IgD-negative memory B cell (primary cell): ENCODE measurements at regions not wholly inside any gene's neighbourhood (a gene's known extent, or its start where the extent isn't known, plus 50 kb on each side); places are given as distances from the start of the nearest gene placed in this dataset.

Experiments
- H3K27ac Mint-ChIP-seq, 3 donors: one replicate each; pipeline ENCODE4 v1.8.0; 2020 to 2022; ENCODE audit warnings: mild to moderate bottlenecking in 3 of 3, mixed read lengths in 3 of 3, moderate library complexity in 1 of 3
- H3K27me3 Mint-ChIP-seq: one replicate; pipeline ENCODE4 v1.8.0; 2021; ENCODE audit warnings: mixed read lengths
- H3K36me3 Mint-ChIP-seq: one replicate; pipeline ENCODE4 v1.8.0; 2020; ENCODE audit warnings: mild to moderate bottlenecking, mixed read lengths
- H3K4me1 Mint-ChIP-seq, 3 donors: one replicate each; pipeline ENCODE4 v1.8.0; 2020 to 2022; ENCODE audit warnings: mixed read lengths in 3 of 3, mild to moderate bottlenecking in 1 of 3
- H3K4me3 Mint-ChIP-seq, 4 donors: one replicate each; pipeline ENCODE4 v1.8.0; 2020 to 2022; ENCODE audit warnings: mild to moderate bottlenecking in 4 of 4, mixed read lengths in 4 of 4, moderate library complexity in 3 of 4
- H3K9me3 Mint-ChIP-seq, 3 donors: one replicate each; pipeline ENCODE4 v1.8.0; 2020 to 2021; ENCODE audit warnings: mixed read lengths in 3 of 3, mild to moderate bottlenecking in 1 of 3

DNA sequence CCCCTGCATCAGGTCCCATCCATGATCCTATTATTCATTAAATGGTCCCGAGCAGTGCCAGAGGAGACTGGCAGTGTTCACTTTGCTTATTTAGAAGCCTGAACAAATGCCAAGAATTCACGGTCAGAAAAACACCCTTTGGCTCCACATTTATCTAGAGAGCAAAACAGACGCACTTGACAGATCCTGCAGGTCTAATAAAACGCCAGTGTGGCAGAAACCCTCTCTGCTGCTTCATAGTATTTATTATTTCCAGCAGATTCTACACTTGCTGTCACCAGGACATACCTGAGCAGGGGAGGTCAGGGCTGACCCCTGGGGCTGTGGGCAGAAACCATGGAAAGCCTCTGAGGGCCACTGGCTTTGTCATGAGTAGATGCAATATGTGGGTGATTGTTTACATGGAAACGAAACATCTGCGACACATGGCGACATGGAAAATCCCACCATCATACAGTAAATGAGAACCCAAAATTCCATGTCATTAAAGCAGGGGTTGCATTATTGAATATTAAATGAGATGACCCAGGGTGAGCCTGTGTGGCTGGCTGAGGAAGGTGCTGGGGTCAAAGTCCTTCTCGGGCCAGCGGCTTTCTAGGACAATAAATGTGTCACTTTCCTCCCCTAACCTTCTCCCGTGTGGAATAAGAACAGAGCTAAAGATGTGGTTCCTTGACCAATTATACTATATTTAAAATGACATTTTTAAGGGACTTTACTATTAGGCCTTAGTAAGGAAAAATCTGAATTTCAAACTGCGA, 205.9 kb upstream of the SVIL start:
- Mint-ChIP-seq H3K36me3 (no peaks in the 10 kb centered on the region), H3K9me3 (peaks cover 2 to 13% (median 3%) of the 10 kb centered on the region in 3 donors), H3K4me3 (no peak overlapping the region), H3K4me1 (no peaks in the 10 kb centered on the region), H3K27me3 (no peaks in the 10 kb centered on the region), H3K27ac (no peak overlapping the region)

DNA sequence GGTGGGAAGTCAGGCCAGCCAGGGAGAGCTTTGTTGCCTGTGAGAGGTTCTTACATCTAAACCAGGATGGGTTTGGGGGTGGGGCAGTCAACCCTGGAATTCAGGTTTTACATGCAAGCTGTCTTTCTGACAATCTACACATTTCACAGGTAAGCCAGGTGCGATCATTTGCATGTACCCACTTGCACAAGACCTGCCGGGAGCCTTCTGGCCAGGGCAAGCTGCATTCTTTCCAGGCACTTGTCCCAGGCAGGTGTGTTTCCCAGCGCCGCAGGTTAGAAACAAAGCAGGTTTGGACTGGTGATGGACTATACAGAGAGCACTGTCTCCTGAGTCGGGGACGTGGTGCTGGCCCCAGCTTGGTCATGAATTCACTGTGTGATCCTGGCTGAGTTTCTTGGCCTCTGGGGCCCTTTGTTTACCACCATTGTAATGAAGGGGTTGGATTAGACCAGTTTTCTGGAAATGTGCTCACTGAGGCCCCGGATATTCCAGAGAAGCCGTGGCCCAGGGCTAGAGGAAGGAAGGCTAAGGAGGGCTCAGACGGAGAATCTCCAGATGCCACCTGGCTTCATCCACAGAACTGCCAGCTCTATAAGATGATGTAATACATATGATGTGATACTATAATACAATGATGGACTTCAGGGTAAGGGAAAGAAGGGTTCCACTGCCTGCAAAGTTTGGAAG, 205.2 kb upstream of the SVIL start:
- Mint-ChIP-seq H3K36me3 (no peaks in the 10 kb centered on the region), H3K27me3 (no peaks in the 10 kb centered on the region), H3K27ac (no peak overlapping the region), H3K9me3 (peaks cover 0 to 7% (median 3%) of the 10 kb centered on the region in 3 donors), H3K4me1 (no peaks in the 10 kb centered on the region), H3K4me3 (no peak overlapping the region)

DNA sequence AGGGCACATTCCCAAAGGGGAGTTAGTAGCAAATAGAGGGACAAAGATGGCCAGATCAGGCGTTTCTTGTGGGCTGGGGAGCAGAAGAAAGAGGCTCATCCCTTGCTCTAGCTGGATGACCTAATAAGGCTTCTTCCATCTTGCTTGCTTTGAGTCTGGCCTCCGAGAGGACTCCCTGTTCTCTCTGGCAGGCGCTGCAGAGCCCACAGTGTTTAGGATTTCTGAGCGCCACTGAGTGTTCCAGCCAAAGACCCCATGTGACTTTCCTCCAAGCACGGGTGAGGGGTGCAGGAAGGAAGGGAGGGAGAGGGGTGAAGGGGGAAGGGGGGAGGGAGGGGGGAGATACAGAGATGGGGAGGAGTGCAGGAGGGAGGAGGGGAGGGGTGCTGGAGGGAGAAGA, 203.8 kb upstream of the SVIL start:
- Mint-ChIP-seq H3K9me3 (peaks cover 0 to 3% (median 0%) of the 10 kb centered on the region in 3 donors), H3K4me3 (no peak overlapping the region), H3K27ac (no peak overlapping the region), H3K4me1 (no peaks in the 10 kb centered on the region), H3K27me3 (no peaks in the 10 kb centered on the region), H3K36me3 (no peaks in the 10 kb centered on the region)

DNA sequence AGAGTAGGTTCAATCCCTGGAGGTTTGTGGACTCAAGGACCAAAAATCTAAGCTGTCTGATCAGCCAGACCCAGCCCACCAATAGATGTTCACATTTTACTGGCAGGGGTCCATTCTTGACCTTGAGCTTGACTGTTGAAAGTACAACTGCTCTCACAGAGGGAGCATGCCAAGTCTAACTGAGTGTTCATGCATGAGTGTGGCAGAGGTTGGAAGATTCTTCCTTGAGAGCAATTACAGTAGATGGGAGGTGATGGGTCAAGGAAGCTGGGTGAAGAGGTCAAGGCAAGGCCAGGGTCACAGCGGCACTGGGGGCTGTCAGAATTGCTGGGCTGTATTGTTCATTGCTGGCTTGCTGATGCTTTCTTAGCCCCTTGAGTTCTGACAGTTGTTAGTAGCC, 202.8 kb upstream of the SVIL start:
- no peaks in the 10 kb centered on the region for H3K27me3 Mint-ChIP-seq
- no peak overlapping the region for H3K4me3 Mint-ChIP-seq
- H3K9me3 Mint-ChIP-seq: peaks cover 0 to 5% (median 0%) of the 10 kb centered on the region in 3 donors
- H3K27ac Mint-ChIP-seq: no peak overlapping the region
- no peaks in the 10 kb centered on the region for H3K36me3 Mint-ChIP-seq
- no peaks in the 10 kb centered on the region for H3K4me1 Mint-ChIP-seq

DNA sequence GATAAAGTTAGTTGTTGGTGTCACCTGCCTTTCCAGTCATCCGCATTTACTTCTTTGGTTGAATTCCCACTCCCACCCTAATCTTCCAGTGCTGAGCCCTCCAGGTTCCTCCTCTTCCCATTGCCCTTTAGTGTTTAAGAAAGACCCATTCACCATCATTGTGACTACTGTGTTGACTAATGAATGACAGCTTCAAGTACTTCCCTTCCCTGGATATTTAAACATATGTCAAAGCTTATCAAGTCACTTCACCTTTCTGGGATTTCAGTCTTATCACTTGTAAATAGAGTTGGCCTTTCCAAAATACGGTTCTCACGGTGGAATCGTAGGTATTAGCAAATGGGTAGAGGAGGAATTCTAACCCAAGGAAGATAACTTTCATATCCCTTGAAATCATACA, 201.6 kb upstream of the SVIL start:
- Mint-ChIP-seq H3K27me3 (no peaks in the 10 kb centered on the region), H3K4me3 (no peak overlapping the region), H3K36me3 (no peaks in the 10 kb centered on the region), H3K27ac (peak overlapping the region in 1 of 3 donors; percentile 41), H3K4me1 (no peaks in the 10 kb centered on the region), H3K9me3 (peaks cover 0 to 5% (median 0%) of the 10 kb centered on the region in 3 donors)

DNA sequence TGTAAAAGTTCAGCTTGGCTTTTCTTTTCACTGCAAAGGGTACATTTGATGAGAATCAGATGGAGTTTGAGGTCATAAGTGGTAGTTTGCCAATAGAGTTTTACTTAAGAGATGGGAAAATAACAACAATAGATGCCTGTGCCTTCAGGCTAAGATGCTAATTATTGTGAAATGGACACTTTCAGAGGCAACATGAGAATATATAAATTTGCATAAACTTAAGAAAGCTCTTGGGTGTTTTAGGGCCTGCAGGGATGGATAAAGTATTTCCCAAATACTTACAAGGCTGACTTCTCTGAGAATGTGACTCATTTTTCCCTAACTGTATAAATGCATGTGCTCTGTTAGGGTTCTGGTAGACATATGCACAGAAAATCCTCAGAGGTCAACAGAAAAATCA, 200.3 kb upstream of the SVIL start:
- no peak overlapping the region for H3K4me3 Mint-ChIP-seq
- no peaks in the 10 kb centered on the region for H3K27me3 Mint-ChIP-seq
- H3K36me3 Mint-ChIP-seq: no peaks in the 10 kb centered on the region
- no peaks in the 10 kb centered on the region for H3K4me1 Mint-ChIP-seq
- no peak overlapping the region for H3K27ac Mint-ChIP-seq
- peaks cover 0 to 5% (median under 1%) of the 10 kb centered on the region in 3 donors for H3K9me3 Mint-ChIP-seq

DNA sequence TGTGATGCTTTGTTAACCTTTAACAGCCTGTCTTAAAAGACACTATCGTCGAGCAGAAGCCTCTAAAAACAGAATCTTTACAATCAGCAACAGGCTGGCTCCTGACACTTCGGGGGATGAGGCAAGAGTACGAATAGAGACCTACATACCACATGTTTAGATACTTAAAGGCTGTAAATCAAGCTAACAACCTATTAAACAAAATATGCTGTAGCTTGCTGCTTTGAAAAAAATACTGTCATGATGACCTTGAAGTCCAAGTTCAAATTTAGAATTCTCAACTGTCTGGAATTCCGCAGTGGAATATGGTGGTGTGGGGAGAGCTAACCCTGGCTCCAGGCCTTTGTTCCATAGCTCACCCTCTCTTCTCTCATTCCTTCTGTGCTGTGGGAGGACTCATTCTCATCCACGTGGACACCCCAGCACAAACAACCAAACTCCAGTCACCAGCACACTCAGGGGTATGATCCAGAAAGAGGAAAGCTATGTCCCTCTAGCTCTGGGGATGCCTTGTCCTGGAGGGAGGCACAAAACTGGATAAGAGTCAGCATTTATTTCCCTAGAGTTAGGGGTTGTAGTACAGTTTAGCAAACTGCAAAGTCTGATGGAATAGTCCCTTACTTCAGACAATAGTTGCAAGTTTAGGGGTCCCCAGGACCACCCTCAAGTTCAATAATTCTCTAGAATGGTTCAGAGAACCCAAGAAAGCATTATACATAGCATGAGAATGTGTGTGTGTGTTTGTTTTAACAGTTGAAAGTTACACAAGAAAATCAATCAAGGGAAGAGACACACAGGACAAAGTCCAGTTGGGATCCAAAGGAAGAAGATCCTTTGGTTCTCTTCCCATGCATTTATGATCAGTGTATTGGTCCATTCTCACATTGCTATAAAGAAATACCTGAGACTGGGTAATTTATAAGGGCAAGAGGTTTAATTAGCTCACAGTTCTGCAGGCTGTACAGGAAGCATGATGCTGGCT, 196.1 kb upstream of the SVIL start:
- peaks cover under 1% of the 10 kb centered on the region for H3K27me3 Mint-ChIP-seq
- no peaks in the 10 kb centered on the region for H3K4me1 Mint-ChIP-seq
- no peak overlapping the region for H3K4me3 Mint-ChIP-seq
- peaks cover 1% of the 10 kb centered on the region for H3K36me3 Mint-ChIP-seq
- peaks cover 0 to 11% (median 6%) of the 10 kb centered on the region in 3 donors for H3K9me3 Mint-ChIP-seq
- H3K27ac Mint-ChIP-seq: no peak overlapping the region

DNA sequence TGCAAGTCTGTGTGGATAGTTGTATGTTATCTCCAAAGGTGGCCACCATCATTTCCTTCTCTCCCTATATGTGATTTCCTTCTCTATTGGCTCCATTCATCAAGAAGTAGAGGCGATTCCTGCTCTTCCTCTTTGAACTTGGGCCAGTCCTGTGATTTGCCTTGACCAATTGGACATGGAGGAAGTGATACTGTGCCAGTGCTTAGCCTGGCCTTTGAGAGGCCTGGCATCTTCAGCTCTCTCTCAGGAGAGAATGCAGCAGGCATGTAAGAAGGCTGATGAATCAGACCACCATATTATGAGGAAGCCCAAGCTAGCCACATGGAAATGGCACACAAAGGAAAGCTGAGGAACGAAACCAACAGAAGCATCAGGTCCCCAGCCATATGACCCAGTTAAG, 195.0 kb upstream of the SVIL start:
- Mint-ChIP-seq H3K4me3 (no peak overlapping the region), H3K9me3 (peaks cover 0 to 11% (median 6%) of the 10 kb centered on the region in 3 donors), H3K4me1 (no peaks in the 10 kb centered on the region)

DNA sequence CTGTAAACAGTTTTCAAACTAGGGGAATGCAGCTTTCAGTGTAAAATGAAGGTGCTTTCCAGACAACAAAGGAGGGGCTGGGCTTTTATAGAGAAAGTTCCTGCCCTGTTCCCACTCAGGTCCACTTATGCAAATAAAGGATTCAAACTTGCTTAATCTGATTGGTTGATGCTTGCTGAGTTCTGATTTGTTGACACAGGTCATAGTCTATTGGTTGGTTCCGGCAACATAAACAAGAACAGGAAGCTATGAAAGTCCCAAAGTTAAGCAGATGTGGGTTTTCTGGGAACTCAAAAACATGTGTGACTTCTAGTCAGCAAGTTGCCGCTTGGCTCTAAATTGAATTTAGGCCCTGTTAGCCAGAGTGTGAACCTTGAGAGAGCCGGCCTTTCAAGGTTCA, 194.2 kb upstream of the SVIL start:
- peaks cover 2% of the 10 kb centered on the region for H3K27me3 Mint-ChIP-seq
- no peaks in the 10 kb centered on the region for H3K4me1 Mint-ChIP-seq
- H3K9me3 Mint-ChIP-seq: peaks cover 0 to 11% (median 6%) of the 10 kb centered on the region in 3 donors
- H3K27ac Mint-ChIP-seq: no peak overlapping the region
- H3K4me3 Mint-ChIP-seq: no peak overlapping the region
- peaks cover 1% of the 10 kb centered on the region for H3K36me3 Mint-ChIP-seq

More for the DNA sequence above, 195.0 kb upstream of the SVIL start:
- Mint-ChIP-seq H3K36me3 (peaks cover 1% of the 10 kb centered on the region), H3K27me3 (peaks cover 2% of the 10 kb centered on the region), H3K27ac (no peak overlapping the region)

DNA sequence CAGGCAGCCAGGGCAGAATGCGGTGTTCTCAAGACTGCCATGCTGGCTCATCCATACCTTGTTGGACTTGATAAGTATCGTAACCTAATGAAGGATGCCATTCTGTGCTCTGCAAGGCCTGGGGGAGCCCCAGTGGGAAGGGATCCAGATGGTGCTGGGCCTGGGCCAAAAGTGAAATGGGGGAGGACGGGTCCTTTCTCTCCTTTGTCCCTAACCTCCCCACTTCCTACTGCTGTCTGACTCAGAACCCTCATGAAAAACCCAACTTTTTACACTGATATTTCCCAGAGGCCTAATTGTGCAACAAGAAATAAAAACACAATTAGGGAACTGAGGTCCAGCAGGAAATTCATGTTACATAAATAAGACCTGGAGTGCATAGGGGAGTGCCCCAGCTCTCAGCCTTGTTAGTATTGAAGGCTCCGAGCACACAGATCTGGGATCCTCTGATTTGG, 193.7 kb upstream of the SVIL start:
- no peak overlapping the region for H3K27ac Mint-ChIP-seq
- H3K4me1 Mint-ChIP-seq: no peaks in the 10 kb centered on the region
- no peak overlapping the region for H3K4me3 Mint-ChIP-seq

DNA sequence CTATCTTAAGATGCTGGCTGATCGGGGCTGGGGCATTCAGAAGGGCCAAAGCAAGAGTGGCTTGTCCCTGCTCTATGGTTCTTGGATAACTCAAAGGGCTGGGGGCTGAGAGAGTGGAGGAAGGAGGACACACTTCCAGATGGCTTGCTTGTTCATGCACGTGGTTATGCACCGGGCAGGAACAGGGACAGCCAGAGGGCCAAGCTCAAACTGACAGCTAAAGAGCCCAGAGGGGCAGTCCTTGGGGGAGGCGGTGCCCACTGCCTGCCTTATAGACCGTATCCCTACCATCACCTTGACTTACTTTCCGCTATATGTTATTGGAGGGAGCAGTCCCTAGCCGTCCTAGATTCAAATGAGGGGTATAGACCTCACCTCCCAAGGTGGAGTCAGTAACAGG, 192.7 kb upstream of the SVIL start:
- Mint-ChIP-seq H3K27me3 (peaks cover 6% of the 10 kb centered on the region), H3K9me3 (peaks cover 0 to 11% (median 4%) of the 10 kb centered on the region in 3 donors), H3K27ac (no peak overlapping the region), H3K36me3 (peaks cover 1% of the 10 kb centered on the region), H3K4me3 (no peak overlapping the region), H3K4me1 (no peaks in the 10 kb centered on the region)

More for the DNA sequence above, 193.7 kb upstream of the SVIL start:
- Mint-ChIP-seq H3K36me3 (peaks cover 1% of the 10 kb centered on the region), H3K27me3 (peaks cover 4% of the 10 kb centered on the region), H3K9me3 (peaks cover 0 to 11% (median 6%) of the 10 kb centered on the region in 3 donors)

DNA sequence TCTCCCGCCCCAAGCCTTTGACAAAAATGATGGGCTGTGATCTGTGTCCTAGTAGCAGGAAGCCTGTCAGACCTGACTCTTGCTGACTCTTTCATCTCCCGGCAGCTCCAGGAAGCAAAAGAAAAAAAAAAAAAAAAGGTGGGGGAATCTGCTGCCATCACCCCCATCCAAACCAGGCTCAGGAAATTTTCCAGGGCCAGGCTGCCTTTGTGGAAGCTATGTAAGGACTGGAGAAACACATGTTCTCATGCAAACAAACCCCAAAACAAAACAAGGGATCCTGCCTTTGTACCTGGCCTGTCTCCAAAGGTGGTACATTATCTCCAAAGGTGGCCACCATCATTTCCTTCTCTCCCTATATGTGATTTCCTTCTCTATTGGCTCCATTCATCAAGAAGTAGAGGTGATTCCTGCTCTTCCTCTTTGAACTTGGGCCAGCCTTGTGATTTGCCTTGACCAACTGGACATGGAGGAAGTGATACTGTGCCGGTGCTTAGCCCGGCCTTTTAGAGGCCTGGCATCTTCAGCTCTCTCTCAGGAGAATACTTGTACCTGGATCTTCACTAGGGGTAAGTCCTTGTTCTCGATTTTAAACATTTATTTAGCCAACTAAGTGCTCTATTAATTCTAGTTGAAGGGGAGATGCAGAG, 192.2 kb upstream of the SVIL start:
- H3K4me3 Mint-ChIP-seq: no peak overlapping the region
- H3K27me3 Mint-ChIP-seq: peaks cover 6% of the 10 kb centered on the region
- H3K4me1 Mint-ChIP-seq: no peaks in the 10 kb centered on the region
- H3K36me3 Mint-ChIP-seq: peaks cover 1% of the 10 kb centered on the region
- H3K27ac Mint-ChIP-seq: no peak overlapping the region
- H3K9me3 Mint-ChIP-seq: peaks cover 0 to 11% (median 4%) of the 10 kb centered on the region in 3 donors

DNA sequence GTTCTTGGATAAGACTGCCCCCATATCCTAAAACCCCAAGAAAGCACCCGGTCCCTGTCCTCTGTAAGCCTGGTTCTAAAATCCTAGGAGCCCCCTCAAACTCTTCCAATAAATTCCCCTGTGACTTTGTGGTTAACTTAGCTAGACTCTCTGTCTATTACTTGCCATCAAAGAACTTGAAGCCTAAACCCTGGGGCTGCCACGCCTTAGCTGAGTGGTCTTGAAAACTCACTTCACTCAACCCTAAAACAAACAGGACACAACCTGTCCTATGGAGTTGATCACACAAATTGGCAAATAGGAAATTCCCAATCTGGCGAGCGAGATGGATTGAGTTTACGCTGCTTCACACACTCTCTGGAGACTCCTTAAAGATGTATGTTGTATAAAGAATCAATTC, 191.4 kb upstream of the SVIL start:
- Mint-ChIP-seq H3K27ac (no peak overlapping the region), H3K36me3 (peaks cover 1% of the 10 kb centered on the region), H3K4me3 (no peak overlapping the region), H3K9me3 (peaks cover 0 to 11% (median 4%) of the 10 kb centered on the region in 3 donors), H3K27me3 (peaks cover 6% of the 10 kb centered on the region), H3K4me1 (no peaks in the 10 kb centered on the region)

DNA sequence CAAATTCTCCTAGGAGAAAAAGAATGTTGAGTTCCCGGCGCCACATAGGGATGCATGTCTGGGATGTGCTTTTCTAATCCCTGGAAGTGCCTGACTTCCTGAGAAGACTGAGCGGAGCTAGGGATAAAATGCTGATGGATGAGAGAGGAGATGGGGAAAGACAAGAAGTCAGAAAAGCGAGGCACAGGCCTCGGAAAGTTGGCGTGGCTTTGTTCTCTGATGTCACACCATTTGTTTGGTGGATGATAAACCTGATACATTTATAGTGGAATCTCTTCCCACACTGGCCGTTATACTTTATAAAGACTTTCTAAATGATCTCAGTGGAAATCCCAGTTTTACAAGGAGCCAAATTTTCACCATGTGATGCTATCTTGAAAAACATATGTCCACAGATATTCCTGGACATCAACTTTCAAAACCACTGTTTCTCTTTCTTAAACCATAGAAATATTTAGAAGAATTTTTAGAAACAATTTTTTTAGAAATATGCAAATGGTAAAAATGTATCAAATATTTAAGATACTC, 188.8 kb upstream of the SVIL start:
- peaks cover under 1 to 5% (median 4%) of the 10 kb centered on the region in 3 donors for H3K9me3 Mint-ChIP-seq
- H3K4me3 Mint-ChIP-seq: no peak overlapping the region
- no peaks in the 10 kb centered on the region for H3K36me3 Mint-ChIP-seq
- no peaks in the 10 kb centered on the region for H3K4me1 Mint-ChIP-seq
- no peak overlapping the region for H3K27ac Mint-ChIP-seq
- H3K27me3 Mint-ChIP-seq: peaks cover 8% of the 10 kb centered on the region
